CD14-positive monocyte (primary cell): ENCODE measurements at regions not wholly inside any gene's neighbourhood (a gene's known extent, or its start where the extent isn't known, plus 50 kb on each side); places are given as distances from the start of the nearest gene placed in this dataset.
"Not testable (repeated sequence)": the region's sequence is repeated elsewhere in the genome, so short reads cannot be mapped to it uniquely, and the experiment has no call there.

Source experiments
- DNase-seq, 3 donors: peaks; one replicate each; pipeline ENCODE4 v3.0.0-alpha.2; 2011 to 2022
- H2AFZ ChIP-seq: 2 replicates; pipeline ENCODE4 v1.6.0; 2012; ENCODE audit warnings: mild to moderate bottlenecking, low read depth, low read length, inconsistent platforms; ENCODE audit not compliant: insufficient read depth, poor library complexity, severe bottlenecking
- H3K27ac ChIP-seq, 2 donors: 1 replicate in 1 of 2; 2 replicates in 1 of 2; pipeline ENCODE4 v1.5.1; 2012 to 2013; ENCODE audit warnings: low read length in 2 of 2, control low read depth in 1 of 2, inconsistent platforms in 1 of 2, low read depth in 1 of 2, mild to moderate bottlenecking in 1 of 2
- H3K27me3 ChIP-seq, 2 donors: one replicate each; pipeline versions ENCODE4 v1.6.0 to v1.6.1; 2011 to 2013; ENCODE audit warnings: low read length in 2 of 2; ENCODE audit not compliant: control insufficient read depth in 2 of 2, insufficient read depth in 2 of 2
- H3K36me3 ChIP-seq, 2 donors: replicated peaks in 1 of 2; 1 replicate in 1 of 2; 2 replicates in 1 of 2; pipeline versions ENCODE4 v1.5.1 to v1.6.1; 2012 to 2013; ENCODE audit warnings: low read length in 2 of 2, control low read depth in 1 of 2, inconsistent platforms in 1 of 2, mild to moderate bottlenecking in 1 of 2; ENCODE audit not compliant: insufficient read depth in 2 of 2, control insufficient read depth in 1 of 2
- H3K4me1 ChIP-seq, 2 donors: 1 replicate in 1 of 2; 2 replicates in 1 of 2; pipeline versions ENCODE4 v1.5.1 to v1.6.1; 2012 to 2013; ENCODE audit warnings: low read length in 2 of 2, control low read depth in 1 of 2, inconsistent platforms in 1 of 2, mild to moderate bottlenecking in 1 of 2, moderate library complexity in 1 of 2; ENCODE audit not compliant: insufficient read depth in 2 of 2, control insufficient read depth in 1 of 2
- H3K4me2 ChIP-seq: replicated peaks from 2 replicates; pipeline ENCODE3; 2012; ENCODE audit warnings: low read length, moderate library complexity, mild to moderate bottlenecking; ENCODE audit not compliant: poor library complexity, severe bottlenecking; ENCODE audit errors: extremely low read depth
- H3K4me3 ChIP-seq, 3 experiments: fragments of 200-600 bp in 1 of 3; sonication (generic) in 1 of 3; replicated peaks in 1 of 3; 1 replicate in 2 of 3; 2 replicates in 1 of 3; pipeline ENCODE4 v1.5.1; 2011 to 2013; ENCODE audit warnings: low read length in 3 of 3, mild to moderate bottlenecking in 3 of 3, control low read depth in 2 of 3, low read depth in 2 of 3, inconsistent platforms in 1 of 3, moderate library complexity in 1 of 3
- H3K79me2 ChIP-seq: 2 replicates; pipeline ENCODE4 v1.6.0; 2012; ENCODE audit warnings: mild to moderate bottlenecking, control low read depth, inconsistent platforms, low read length, moderate library complexity; ENCODE audit not compliant: insufficient read depth
- H3K9ac ChIP-seq: 2 replicates; pipeline ENCODE4 v1.6.0; 2017; ENCODE audit warnings: low read length, mild to moderate bottlenecking; ENCODE audit not compliant: insufficient read depth, poor library complexity, severe bottlenecking
- H3K9me3 ChIP-seq, 2 donors: replicated peaks in 1 of 2; 1 replicate in 1 of 2; 2 replicates in 1 of 2; pipeline versions ENCODE4 v1.5.1 to v1.6.1; 2012 to 2013; ENCODE audit warnings: low read length in 2 of 2, control low read depth in 1 of 2; ENCODE audit not compliant: control insufficient read depth in 1 of 2, insufficient read depth in 1 of 2
- H4K20me1 ChIP-seq: 2 replicates; pipeline ENCODE4 v1.6.0; 2012; ENCODE audit warnings: mild to moderate bottlenecking, low read length, control low read depth, moderate library complexity; ENCODE audit not compliant: insufficient read depth
- H3K27ac Mint-ChIP-seq, 7 donors: one replicate each; pipeline ENCODE4 v1.8.0; 2020; ENCODE audit warnings: mild to moderate bottlenecking in 7 of 7, mixed read lengths in 7 of 7, moderate library complexity in 6 of 7, inconsistent platforms in 2 of 7
- H3K27me3 Mint-ChIP-seq, 3 donors: one replicate each; pipeline ENCODE4 v1.8.0; 2021 to 2022; ENCODE audit warnings: low read depth in 3 of 3, mild to moderate bottlenecking in 3 of 3, mixed read lengths in 3 of 3, moderate library complexity in 3 of 3, inconsistent platforms in 1 of 3
- H3K36me3 Mint-ChIP-seq, 2 donors: one replicate each; pipeline ENCODE4 v1.8.0; 2020; ENCODE audit warnings: mixed read lengths in 2 of 2, inconsistent platforms in 1 of 2, mild to moderate bottlenecking in 1 of 2
- H3K4me1 Mint-ChIP-seq: one replicate; pipeline ENCODE4 v1.8.0; 2020; ENCODE audit warnings: mild to moderate bottlenecking, mixed read lengths
- H3K4me3 Mint-ChIP-seq, 2 donors: one replicate each; pipeline ENCODE4 v1.8.0; 2020; ENCODE audit warnings: mild to moderate bottlenecking in 2 of 2, mixed read lengths in 2 of 2, moderate library complexity in 1 of 2
- H3K9me3 Mint-ChIP-seq, 7 donors: one replicate each; pipeline ENCODE4 v1.8.0; 2020 to 2022; ENCODE audit warnings: mixed read lengths in 7 of 7, mild to moderate bottlenecking in 6 of 7, moderate library complexity in 6 of 7, inconsistent platforms in 2 of 7
- WGBS: methylation state at CpG from one replicate; pipeline ENCODE4 v1.1.5; 2013; ENCODE audit warnings: missing lambda C conversion rate; ENCODE audit not compliant: insufficient coverage; 5-methylcytosine and 5-hydroxymethylcytosine counted together
- intact Hi-C, 2 donors: fragments of 100-400 bp; cut with micrococcal nuclease; formaldehyde crosslinking; loops; one replicate each; pipeline versions ENCODE4 v1.15.0 to v1.15.1; 2023

GRCh38 chr20:30584403-30584802, 673.1 kb upstream of the DEFB115 start:
- H3K9me3 Mint-ChIP-seq, H3K4me1 Mint-ChIP-seq, DNase-seq, H3K9ac ChIP-seq, H3K4me1 ChIP-seq, H3K4me3 ChIP-seq, H3K27ac ChIP-seq, H3K36me3 Mint-ChIP-seq, H3K9me3 ChIP-seq, H3K4me3 Mint-ChIP-seq, H3K4me2 ChIP-seq, intact Hi-C loops, H3K79me2 ChIP-seq, H4K20me1 ChIP-seq, H3K36me3 ChIP-seq, H2AFZ ChIP-seq, H3K27me3 ChIP-seq, H3K27ac Mint-ChIP-seq: not testable (repeated sequence)
- no CpG with 5 or more reads among the region's 4 CpGs for WGBS
- peaks cover 0 to 29% (median 2%) of the 10 kb centered on the region in 3 donors for H3K27me3 Mint-ChIP-seq

GRCh38 chr20:30585244-30585796, 672.1 kb upstream of the DEFB115 start:
- H3K4me1 ChIP-seq, H3K9me3 Mint-ChIP-seq, H3K4me1 Mint-ChIP-seq, H3K36me3 Mint-ChIP-seq, H3K9me3 ChIP-seq, H3K9ac ChIP-seq, H3K4me3 ChIP-seq, H3K27ac Mint-ChIP-seq, H3K79me2 ChIP-seq, H2AFZ ChIP-seq, H3K4me2 ChIP-seq, H3K27me3 ChIP-seq, intact Hi-C loops, H3K4me3 Mint-ChIP-seq, H3K36me3 ChIP-seq, H4K20me1 ChIP-seq, DNase-seq, H3K27ac ChIP-seq: not testable (repeated sequence)
- 29% methylated on average over 39 of the region's 49 CpGs for WGBS
- peaks cover 0 to 29% (median 2%) of the 10 kb centered on the region in 3 donors for H3K27me3 Mint-ChIP-seq

GRCh38 chr20:30586178-30586577, 671.3 kb upstream of the DEFB115 start:
- H3K4me3 Mint-ChIP-seq, H3K9me3 ChIP-seq, H3K9me3 Mint-ChIP-seq, H3K4me1 Mint-ChIP-seq, H3K4me3 ChIP-seq, H4K20me1 ChIP-seq, H3K4me1 ChIP-seq, H3K36me3 Mint-ChIP-seq, H3K27me3 ChIP-seq, H3K9ac ChIP-seq, DNase-seq, H3K27ac Mint-ChIP-seq, H2AFZ ChIP-seq, H3K4me2 ChIP-seq, H3K79me2 ChIP-seq, H3K27ac ChIP-seq, intact Hi-C loops, H3K36me3 ChIP-seq: not testable (repeated sequence)
- 25% methylated on average over 17 of the region's 30 CpGs for WGBS
- peaks cover 0 to 29% (median 2%) of the 10 kb centered on the region in 3 donors for H3K27me3 Mint-ChIP-seq
